ENCODE measurements at regions not wholly inside any gene's neighbourhood (a gene's known extent, or its start where the extent isn't known, plus 50 kb on each side); places are given as distances from the start of the nearest gene placed in this dataset.

- TF ChIP-seq JUNB (IDR thresholded peaks at IDR 0.05; ENCODE audit: unreplicated experiment): no peak
Measured at GRCh38 chr3:59245859-59246501, 196.2 kb upstream of the CFAP20DC start (continued).

- no peak for DNase-seq (ENCODE audit: low spot score)
- Histone ChIP-seq H3K36me3 (ENCODE audit: insufficient read depth) (no peaks in the 10 kb centered on the region), H3K4me2 (no peak overlapping the region), H3K27ac (ENCODE audit: low read depth) (no peak overlapping the region), H3K79me2 (replicated peaks; ENCODE audit: insufficient read depth) (no peaks in the 10 kb centered on the region), H2AFZ (peak overlapping the region; percentile 87; the same call in 1 of the 2 replicates), H3K9me2 (ENCODE audit: insufficient read depth) (peaks cover 5% of the 10 kb centered on the region; the same call in 1 of the 2 replicates), H4K20me1 (replicated peaks; ENCODE audit: insufficient read depth) (no peaks in the 10 kb centered on the region), H3K4me1 (ENCODE audit: insufficient read depth) (peaks cover 15% of the 10 kb centered on the region), H3K27me3 (ENCODE audit: insufficient read depth) (no peaks in the 10 kb centered on the region), H3F3A (replicated peaks; ENCODE audit: low read depth) (no peaks in the 10 kb centered on the region), H3K4me3 (no peak overlapping the region)
- no peaks in the 10 kb centered on the region; the same call in 2 of the 3 replicates for H3K9me3 Mint-ChIP-seq
- H3K27ac Mint-ChIP-seq: no peak overlapping the region
- H3K4me1 Mint-ChIP-seq: peaks cover 15% of the 10 kb centered on the region; the same call in 2 of the 3 replicates
- no peak overlapping the region for H3K4me3 Mint-ChIP-seq
- H3K27me3 Mint-ChIP-seq (ENCODE audit: insufficient read depth, low read depth, poor library complexity): no peaks in the 10 kb centered on the region
- H3K36me3 Mint-ChIP-seq (ENCODE audit: low read depth): no peaks in the 10 kb centered on the region
- no peak for ATAC-seq
- TF ChIP-seq, protein P1, sequence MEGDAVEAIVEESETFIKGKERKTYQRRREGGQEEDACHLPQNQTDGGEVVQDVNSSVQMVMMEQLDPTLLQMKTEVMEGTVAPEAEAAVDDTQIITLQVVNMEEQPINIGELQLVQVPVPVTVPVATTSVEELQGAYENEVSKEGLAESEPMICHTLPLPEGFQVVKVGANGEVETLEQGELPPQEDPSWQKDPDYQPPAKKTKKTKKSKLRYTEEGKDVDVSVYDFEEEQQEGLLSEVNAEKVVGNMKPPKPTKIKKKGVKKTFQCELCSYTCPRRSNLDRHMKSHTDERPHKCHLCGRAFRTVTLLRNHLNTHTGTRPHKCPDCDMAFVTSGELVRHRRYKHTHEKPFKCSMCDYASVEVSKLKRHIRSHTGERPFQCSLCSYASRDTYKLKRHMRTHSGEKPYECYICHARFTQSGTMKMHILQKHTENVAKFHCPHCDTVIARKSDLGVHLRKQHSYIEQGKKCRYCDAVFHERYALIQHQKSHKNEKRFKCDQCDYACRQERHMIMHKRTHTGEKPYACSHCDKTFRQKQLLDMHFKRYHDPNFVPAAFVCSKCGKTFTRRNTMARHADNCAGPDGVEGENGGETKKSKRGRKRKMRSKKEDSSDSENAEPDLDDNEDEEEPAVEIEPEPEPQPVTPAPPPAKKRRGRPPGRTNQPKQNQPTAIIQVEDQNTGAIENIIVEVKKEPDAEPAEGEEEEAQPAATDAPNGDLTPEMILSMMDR (conservative IDR thresholded peaks at IDR 0.05; ENCODE audit: low read depth in 2 of 2): no peak
- TF ChIP-seq, protein P2, sequence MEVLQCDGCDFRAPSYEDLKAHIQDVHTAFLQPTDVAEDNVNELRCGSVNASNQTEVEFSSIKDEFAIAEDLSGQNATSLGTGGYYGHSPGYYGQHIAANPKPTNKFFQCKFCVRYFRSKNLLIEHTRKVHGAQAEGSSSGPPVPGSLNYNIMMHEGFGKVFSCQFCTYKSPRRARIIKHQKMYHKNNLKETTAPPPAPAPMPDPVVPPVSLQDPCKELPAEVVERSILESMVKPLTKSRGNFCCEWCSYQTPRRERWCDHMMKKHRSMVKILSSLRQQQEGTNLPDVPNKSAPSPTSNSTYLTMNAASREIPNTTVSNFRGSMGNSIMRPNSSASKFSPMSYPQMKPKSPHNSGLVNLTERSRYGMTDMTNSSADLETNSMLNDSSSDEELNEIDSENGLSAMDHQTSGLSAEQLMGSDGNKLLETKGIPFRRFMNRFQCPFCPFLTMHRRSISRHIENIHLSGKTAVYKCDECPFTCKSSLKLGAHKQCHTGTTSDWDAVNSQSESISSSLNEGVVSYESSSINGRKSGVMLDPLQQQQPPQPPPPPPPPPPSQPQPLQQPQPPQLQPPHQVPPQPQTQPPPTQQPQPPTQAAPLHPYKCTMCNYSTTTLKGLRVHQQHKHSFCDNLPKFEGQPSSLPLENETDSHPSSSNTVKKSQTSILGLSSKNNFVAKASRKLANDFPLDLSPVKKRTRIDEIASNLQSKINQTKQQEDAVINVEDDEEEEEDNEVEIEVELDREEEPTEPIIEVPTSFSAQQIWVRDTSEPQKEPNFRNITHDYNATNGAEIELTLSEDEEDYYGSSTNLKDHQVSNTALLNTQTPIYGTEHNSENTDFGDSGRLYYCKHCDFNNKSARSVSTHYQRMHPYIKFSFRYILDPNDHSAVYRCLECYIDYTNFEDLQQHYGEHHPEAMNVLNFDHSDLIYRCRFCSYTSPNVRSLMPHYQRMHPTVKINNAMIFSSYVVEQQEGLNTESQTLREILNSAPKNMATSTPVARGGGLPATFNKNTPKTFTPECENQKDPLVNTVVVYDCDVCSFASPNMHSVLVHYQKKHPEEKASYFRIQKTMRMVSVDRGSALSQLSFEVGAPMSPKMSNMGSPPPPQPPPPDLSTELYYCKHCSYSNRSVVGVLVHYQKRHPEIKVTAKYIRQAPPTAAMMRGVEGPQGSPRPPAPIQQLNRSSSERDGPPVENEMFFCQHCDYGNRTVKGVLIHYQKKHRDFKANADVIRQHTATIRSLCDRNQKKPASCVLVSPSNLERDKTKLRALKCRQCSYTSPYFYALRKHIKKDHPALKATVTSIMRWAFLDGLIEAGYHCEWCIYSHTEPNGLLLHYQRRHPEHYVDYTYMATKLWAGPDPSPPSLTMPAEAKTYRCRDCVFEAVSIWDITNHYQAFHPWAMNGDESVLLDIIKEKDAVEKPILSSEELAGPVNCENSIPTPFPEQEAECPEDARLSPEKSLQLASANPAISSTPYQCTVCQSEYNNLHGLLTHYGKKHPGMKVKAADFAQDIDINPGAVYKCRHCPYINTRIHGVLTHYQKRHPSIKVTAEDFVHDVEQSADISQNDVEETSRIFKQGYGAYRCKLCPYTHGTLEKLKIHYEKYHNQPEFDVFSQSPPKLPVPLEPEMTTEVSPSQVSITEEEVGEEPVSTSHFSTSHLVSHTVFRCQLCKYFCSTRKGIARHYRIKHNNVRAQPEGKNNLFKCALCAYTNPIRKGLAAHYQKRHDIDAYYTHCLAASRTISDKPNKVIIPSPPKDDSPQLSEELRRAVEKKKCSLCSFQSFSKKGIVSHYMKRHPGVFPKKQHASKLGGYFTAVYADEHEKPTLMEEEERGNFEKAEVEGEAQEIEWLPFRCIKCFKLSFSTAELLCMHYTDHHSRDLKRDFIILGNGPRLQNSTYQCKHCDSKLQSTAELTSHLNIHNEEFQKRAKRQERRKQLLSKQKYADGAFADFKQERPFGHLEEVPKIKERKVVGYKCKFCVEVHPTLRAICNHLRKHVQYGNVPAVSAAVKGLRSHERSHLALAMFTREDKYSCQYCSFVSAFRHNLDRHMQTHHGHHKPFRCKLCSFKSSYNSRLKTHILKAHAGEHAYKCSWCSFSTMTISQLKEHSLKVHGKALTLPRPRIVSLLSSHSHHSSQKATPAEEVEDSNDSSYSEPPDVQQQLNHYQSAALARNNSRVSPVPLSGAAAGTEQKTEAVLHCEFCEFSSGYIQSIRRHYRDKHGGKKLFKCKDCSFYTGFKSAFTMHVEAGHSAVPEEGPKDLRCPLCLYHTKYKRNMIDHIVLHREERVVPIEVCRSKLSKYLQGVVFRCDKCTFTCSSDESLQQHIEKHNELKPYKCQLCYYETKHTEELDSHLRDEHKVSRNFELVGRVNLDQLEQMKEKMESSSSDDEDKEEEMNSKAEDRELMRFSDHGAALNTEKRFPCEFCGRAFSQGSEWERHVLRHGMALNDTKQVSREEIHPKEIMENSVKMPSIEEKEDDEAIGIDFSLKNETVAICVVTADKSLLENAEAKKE (CRISPR knock-in tag; IDR thresholded peaks at IDR 0.05): no peak
- TF ChIP-seq CREB1 (CRISPR knock-in tag; IDR thresholded peaks at IDR 0.05; ENCODE audit: low read depth) (no peak), EZH2 (IDR thresholded peaks at IDR 0.05; ENCODE audit: low read depth, unreplicated experiment) (no peak), ZNF114 (CRISPR knock-in tag; IDR thresholded peaks at IDR 0.05) (no peak), REST (IDR thresholded peaks at IDR 0.05; ENCODE audit: unreplicated experiment) (no peak), NANOG (IDR thresholded peaks at IDR 0.05; ENCODE audit: borderline replicate concordance) (no peak), ZNF331 (CRISPR knock-in tag; IDR thresholded peaks at IDR 0.05; ENCODE audit: low read depth) (no peak), STAT1 (IDR thresholded peaks at IDR 0.05; ENCODE audit: unreplicated experiment) (no peak), EZH2phosphoT487 (IDR thresholded peaks at IDR 0.05; ENCODE audit: unreplicated experiment) (no peak)
- TF ChIP-seq, protein P3, sequence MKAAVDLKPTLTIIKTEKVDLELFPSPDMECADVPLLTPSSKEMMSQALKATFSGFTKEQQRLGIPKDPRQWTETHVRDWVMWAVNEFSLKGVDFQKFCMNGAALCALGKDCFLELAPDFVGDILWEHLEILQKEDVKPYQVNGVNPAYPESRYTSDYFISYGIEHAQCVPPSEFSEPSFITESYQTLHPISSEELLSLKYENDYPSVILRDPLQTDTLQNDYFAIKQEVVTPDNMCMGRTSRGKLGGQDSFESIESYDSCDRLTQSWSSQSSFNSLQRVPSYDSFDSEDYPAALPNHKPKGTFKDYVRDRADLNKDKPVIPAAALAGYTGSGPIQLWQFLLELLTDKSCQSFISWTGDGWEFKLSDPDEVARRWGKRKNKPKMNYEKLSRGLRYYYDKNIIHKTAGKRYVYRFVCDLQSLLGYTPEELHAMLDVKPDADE (IDR thresholded peaks at IDR 0.05): no peak
Measured at GRCh38 chr3:59245300-59245858, 195.6 kb upstream of the CFAP20DC start.
